KOPT-K1 (cell line): ENCODE measurements at regions not wholly inside any gene's neighbourhood (a gene's known extent, or its start where the extent isn't known, plus 50 kb on each side); places are given as distances from the start of the nearest gene placed in this dataset.

Source experiments
- H3K27ac ChIP-seq: fragments of 200-600 bp; sonication (generic); 2 replicates; pipeline ENCODE4 v1.5.1; 2016; ENCODE audit warnings: antibody characterized with exemption, mild to moderate bottlenecking, low read depth, low read length; ENCODE audit not compliant: poor library complexity, severe bottlenecking
- H3K36me3 ChIP-seq: fragments of 200-600 bp; sonication (generic); 2 replicates; pipeline ENCODE4 v1.5.1; 2017; ENCODE audit warnings: antibody characterized with exemption, mild to moderate bottlenecking, low read length, moderate library complexity; ENCODE audit not compliant: insufficient read depth
- H3K9me3 ChIP-seq: fragments of 200-600 bp; sonication (generic); 2 replicates; pipeline ENCODE4 v1.5.1; 2017; ENCODE audit warnings: antibody characterized with exemption, low read length, mild to moderate bottlenecking; ENCODE audit not compliant: insufficient read depth, poor library complexity, severe bottlenecking

DNA sequence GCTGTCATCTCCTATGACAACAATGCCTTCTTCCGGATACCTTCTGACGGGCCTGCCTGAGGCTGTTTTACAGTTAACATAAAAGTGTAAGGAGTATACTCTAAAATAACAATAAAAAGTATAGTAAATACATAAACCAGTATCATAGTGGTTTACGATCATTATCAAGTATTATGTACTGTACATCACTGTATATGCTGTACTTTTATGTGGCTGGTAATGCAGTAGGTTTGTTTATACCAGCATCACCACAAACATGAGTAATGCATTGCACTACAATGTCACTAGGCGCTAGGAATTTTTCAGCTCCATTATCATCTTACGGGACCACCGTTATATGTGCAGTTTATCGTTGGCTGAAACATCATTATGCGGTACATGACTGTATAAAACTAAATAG, 76.5 kb downstream of the VEGFA start:
- Histone ChIP-seq H3K36me3 (no peaks in the 10 kb centered on the region), H3K27ac (no peak overlapping the region), H3K9me3 (no peaks in the 10 kb centered on the region)

- no peaks in the 10 kb centered on the region for H3K36me3 ChIP-seq
Measured at GRCh38 chr6:43845646-43846045, 75.6 kb downstream of the VEGFA start.

GRCh38 chr6:43843669-43844171, 73.7 kb downstream of the VEGFA start:
- Histone ChIP-seq H3K27ac (no peak overlapping the region), H3K9me3 (no peaks in the 10 kb centered on the region), H3K36me3 (no peaks in the 10 kb centered on the region)

More at GRCh38 chr6:43845646-43846045, 75.6 kb downstream of the VEGFA start:
- Histone ChIP-seq H3K9me3 (no peaks in the 10 kb centered on the region), H3K27ac (no peak overlapping the region)

GRCh38 chr6:43843097-43843645, 73.2 kb downstream of the VEGFA start:
- Histone ChIP-seq H3K27ac (no peak overlapping the region), H3K9me3 (no peaks in the 10 kb centered on the region)

DNA sequence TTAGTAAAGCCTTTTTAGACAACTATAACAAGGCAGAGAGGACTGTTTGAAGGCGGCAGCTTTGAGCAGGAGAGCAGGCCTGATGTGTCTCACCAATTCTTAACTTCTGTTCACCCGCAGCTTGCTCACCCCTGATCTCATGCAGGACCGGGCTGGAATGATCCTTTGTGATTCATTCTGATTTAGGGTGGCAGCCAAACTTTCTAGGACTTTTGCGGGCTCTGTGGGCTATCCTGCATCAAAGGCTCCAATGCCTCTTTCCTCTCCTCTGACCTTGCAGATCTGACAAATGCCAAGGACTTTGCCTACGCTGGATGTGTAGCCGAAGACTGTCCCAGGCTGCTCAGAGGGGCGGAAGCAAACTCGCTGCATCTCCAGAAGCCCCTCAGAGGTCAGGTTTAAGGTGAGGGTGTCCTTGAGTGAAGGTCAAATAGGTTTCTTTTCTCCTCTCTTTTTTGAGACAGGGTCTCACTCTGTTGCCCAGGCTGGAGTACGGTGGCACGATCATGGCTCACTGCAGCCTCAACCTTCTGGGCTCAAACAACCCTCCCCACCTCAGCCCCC, 72.3 kb downstream of the VEGFA start:
- Histone ChIP-seq H3K27ac (no peak overlapping the region), H3K9me3 (no peaks in the 10 kb centered on the region), H3K36me3 (no peaks in the 10 kb centered on the region)

More at GRCh38 chr6:43843097-43843645, 73.2 kb downstream of the VEGFA start:
- no peaks in the 10 kb centered on the region for H3K36me3 ChIP-seq

DNA sequence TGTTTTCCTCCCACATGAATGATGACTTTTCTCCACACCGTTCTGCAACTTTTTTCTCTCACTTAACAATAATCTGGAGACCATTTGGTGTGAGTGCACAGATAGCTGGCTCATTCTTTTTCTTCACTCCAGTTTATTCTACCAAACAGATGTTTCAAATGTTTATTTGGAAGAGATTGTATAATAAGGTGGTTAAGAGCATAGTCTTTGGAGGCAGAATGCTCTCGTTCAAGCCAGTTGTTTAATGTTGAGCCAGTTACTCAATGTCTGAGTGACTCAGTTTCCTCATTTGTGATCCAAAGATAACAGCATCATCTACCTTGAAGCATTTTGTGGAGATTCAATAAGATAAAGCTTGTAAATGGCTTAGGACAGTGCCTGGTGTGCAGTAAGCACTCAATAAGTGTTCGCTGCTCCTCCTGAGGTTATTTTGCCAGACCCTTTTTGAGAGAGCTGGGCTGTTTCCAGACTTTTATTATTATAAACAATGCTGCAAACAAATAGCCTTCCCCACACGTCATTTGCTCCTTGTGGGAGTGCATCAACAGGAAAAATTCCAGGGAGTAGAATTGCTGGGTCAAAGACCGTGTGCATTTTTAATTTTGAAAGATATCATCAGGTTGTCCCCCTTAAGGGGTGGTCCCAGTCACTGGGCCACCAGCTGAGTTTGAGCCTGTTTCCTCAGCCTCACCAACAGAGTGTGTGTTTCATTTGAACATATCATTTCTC, 70.6 kb downstream of the VEGFA start:
- Histone ChIP-seq H3K9me3 (no peaks in the 10 kb centered on the region), H3K27ac (no peak overlapping the region), H3K36me3 (no peaks in the 10 kb centered on the region)

- Histone ChIP-seq H3K27ac (no peak overlapping the region), H3K36me3 (no peaks in the 10 kb centered on the region), H3K9me3 (no peaks in the 10 kb centered on the region)
Measured at GRCh38 chr6:43838276-43839036, 68.4 kb downstream of the VEGFA start.

DNA sequence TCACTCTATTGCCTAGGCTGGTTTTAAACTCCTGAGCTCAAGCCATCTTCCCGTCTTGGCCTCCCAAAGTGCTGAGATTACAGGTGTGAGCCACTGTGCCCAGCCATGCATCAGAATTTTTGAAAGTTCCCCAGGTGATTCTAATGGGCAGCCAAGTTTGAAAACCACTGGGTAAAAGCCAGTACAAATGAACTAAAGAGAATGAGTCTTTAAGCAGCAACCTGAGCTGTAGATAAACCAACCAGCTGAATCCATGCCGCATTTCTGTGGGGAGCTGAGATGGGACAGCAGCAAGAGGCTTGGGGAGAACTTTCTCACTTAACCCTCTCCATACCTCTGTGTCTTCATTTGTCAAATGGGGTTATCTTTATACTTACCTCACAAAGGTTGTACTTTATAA, 67.5 kb downstream of the VEGFA start:
- no peaks in the 10 kb centered on the region for H3K9me3 ChIP-seq
- H3K36me3 ChIP-seq, result no peaks in the 10 kb centered on the region
- no peak overlapping the region for H3K27ac ChIP-seq

DNA sequence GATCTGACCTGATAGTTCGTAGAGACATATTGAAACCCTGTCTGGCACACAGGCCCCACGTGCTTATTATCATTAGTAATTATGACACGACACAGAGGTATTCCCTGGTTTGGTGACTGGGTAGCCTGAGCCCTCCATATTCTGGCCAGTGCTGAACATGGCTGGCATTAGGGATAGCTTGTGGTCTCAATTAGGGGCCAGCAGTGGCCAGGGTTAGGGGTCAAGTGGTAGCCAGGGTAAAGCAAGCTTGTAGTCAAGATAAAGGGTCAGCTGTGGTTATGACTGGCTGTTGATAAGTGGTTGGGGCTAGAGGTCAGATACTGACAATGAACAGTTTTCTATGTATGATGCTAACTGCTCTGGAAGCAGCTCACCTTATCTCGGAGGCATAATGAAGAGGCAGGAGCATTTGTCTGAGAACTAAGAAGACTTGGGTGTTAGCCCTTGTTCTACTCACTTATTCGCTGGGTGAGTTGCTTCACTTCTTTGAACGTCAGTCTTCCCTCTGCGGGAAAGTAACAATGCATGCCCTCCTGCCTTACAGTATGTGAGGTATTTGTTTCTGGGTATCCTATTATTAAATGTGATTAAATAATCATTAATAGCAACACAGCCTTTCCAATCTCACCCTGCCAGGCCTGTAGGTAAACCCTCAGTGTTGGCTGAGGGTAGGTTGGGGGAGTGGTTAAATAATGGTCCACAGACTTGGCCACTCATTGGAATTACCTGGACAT, 66.7 kb downstream of the VEGFA start:
- H3K9me3 ChIP-seq, result no peaks in the 10 kb centered on the region
- H3K27ac ChIP-seq, result no peak overlapping the region
- no peaks in the 10 kb centered on the region for H3K36me3 ChIP-seq
